ENCODE measurements at regions not wholly inside any gene's neighbourhood (a gene's known extent, or its start where the extent isn't known, plus 50 kb on each side); places are given as distances from the start of the nearest gene placed in this dataset.
"Not testable (repeated sequence)": the region's sequence is repeated elsewhere in the genome, so short reads cannot be mapped to it uniquely, and the experiment has no call there.

GRCh38 chr14:57060276-57060955 lies 208.3 kb downstream of the EXOC5 start:
- DNase-seq = peak; percentile 44

GRCh38 chr14:57058319-57058718 lies 210.4 kb downstream of the EXOC5 start:
- DNase-seq = no peak

DNA sequence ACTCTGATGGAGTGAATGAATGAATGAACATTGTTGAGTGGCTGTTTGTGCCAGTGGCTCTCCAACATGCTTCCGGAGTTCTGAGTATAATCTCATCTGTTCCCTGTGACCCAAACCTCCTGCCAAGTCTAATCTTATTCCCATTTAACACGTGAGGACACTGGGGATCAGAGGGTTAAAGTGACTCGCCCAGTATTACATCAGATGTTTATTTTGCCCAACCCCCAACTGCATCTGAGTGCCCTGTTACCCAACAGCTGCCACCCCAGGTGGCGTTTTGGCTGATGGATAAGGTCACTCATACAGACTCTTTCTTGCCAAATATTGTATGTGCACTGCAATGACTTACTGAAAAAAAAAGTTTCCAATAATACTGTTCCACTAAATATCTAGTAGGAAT lies 210.9 kb downstream of the EXOC5 start:
- DNase-seq = no peak

GRCh38 chr14:57056522-57056921 lies 212.2 kb downstream of the EXOC5 start:
- DNase-seq = not testable (repeated sequence)

DNA sequence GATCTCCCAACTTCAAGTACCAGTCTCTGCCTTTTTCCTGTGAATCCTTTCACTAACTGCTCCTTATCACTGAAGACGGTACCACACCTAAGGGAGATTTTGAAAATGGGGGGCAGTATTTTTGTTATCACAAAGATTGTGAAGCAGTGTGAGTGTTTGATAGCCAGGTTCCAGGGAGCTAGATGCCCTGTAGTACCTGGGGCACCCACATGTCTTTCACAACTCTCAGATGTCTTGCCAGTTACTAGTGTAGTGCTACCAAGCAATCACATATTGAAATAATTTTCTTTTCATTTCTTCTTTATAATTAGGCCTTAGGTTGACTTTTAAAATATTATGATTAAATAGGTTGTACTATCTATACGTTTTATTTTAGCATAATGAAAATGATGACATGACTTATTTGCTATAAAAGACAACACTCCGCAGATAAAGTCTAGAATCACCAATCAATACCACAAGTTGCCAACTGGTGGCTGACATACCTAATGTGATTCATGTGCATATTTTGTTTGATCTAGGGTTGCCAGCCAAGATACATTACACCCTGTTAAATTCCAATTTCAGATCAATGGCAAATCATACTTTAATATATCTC lies 215.9 kb downstream of the EXOC5 start:
- DNase-seq = no peak

DNA sequence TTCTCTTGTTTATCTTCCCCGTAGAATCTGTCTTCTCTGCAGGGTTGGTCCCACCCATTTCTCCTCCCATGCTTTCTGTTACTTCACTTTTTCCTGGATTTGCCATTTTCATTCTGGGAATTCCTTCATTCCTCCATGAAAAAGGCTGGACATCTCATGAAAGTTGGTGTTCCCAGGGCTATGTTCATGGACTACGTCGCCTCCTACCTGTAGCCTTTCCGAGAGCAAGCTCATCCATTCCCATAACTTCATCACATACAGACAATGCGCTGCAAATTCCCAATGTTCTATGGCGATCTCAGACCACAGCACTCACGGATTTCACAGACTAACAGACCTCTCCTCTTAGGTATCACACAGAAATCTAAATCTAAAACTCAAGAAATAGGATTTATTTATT lies 217.1 kb downstream of the EXOC5 start:
- no peak for DNase-seq

- no peak for DNase-seq
Observed at GRCh38 chr14:57049848-57050247, 218.9 kb downstream of the EXOC5 start.

- DNase-seq = no peak
Observed at GRCh38 chr14:57046175-57046574, 222.5 kb downstream of the EXOC5 start.

DNA sequence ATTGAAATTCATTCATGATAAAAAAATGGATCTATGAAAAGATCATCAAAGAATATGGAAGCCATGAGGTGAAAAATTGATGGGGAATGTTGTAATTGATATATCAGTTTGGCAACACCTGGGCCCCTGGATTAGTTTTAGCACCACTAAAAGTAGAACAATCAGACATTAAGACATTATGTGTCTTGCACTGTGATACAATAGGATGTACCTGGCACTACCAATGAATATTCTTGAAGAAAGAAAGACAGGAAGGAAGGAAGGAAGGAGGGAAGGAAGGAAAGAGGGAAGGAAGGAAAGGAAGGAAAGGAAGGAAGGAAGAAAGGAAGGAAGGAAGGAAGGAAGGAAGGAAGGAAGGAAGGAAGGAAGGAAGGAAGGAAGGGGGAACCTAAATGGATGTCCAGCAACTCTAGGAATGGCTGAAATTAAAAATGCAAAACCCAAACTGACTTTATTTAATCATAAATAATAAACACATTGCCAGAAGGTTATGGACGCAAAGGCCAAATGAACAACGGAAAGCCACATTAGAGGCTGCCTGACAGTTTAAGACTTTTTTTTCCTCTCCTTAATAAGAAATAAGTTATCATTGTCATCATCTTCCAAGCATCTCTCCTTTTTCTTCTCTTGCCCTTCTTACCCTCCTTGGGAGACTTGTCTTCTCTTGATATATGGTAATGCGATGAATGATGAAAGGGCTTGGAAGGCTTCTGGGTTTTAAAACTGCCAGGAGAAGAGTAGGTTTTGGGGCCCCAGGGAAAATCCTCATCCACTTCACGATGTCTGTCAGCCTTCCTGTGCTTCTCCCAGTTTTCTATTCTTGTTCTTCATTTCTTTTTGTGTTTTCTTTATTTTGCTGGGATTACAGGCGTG lies 224.4 kb downstream of the EXOC5 start:
- DNase-seq = not testable (repeated sequence)

- no peak for DNase-seq
Observed at GRCh38 chr14:57038689-57039088, 228.4 kb upstream of the OTX2 start.

- no peak for DNase-seq
Observed at GRCh38 chr14:57031474-57031873, 221.2 kb upstream of the OTX2 start.

GRCh38 chr14:57029620-57030253 lies 219.5 kb upstream of the OTX2 start:
- DNase-seq = no peak

GRCh38 chr14:57025456-57025855 lies 215.2 kb upstream of the OTX2 start:
- DNase-seq = no peak

GRCh38 chr14:57022608-57023007 lies 212.3 kb upstream of the OTX2 start:
- DNase-seq = no peak

GRCh38 chr14:57018065-57018464 lies 207.8 kb upstream of the OTX2 start:
- no peak for DNase-seq

GRCh38 chr14:57013987-57014386 lies 203.7 kb upstream of the OTX2 start:
- no peak for DNase-seq

DNA sequence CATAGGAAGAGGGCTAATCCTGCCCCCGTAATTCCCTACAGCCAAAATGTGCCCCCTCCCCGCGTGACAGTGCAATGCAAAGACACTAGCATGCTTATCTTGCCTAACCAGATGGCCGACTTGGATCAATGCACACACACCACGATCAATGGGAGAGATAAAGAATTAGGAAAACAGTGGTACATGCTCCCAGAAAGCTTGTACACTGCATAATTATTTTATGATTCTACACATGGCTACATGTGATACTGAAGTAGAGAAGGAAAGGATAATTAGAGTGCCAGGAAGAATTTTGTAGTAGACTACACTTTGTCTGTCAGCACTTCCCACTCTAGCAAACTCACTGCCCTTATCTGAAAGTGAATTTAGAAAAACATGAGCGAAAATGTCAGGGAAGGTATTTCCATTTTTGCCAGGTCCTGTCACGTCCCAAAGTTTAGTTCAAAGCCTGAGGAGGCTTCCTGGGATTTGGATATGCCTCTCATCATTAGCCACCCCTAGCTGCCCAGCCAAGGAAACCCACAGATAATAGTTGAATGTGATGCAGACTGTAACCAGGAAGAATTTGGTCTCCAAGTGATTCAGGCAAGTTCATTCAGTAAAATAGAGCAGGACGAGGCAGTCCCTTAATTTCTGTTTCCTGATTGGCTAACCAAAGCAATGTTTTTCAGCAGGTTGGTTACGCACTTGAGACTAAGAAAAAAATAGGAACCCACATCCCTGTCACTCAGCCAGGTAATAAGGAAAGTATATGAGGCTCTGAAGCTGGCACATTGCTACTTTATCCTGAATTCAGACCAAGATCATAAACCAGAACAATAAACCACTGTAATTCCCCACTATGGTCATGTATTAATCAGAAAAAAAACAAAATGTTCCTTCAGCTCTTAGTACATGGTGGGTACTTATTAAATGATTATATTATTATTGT lies 199.6 kb upstream of the OTX2 start:
- no peak for DNase-seq

DNA sequence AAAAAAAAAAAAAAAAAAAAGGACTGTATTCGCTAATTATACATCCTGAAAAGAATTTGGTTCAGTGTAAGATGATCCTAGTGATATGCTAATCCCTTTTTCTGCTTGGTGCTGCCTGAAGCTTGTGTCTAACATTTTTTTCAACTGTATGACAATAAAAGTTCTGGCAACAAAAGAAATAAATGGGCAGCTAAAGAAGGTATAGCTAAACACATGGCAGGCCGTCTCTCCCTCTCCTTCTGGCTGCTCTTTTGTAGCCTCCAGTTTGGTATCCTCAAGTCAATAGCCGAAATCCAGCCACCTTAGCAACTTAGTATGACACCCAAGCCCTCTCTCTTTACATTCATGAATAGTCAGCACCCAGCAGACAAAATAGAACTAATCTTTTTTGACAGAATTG lies 198.3 kb upstream of the OTX2 start:
- DNase-seq = no peak

GRCh38 chr14:56998728-56999127 lies 188.4 kb upstream of the OTX2 start:
- no peak for DNase-seq

- no peak for DNase-seq
Observed at GRCh38 chr14:56996721-56997399, 186.6 kb upstream of the OTX2 start.

DNA sequence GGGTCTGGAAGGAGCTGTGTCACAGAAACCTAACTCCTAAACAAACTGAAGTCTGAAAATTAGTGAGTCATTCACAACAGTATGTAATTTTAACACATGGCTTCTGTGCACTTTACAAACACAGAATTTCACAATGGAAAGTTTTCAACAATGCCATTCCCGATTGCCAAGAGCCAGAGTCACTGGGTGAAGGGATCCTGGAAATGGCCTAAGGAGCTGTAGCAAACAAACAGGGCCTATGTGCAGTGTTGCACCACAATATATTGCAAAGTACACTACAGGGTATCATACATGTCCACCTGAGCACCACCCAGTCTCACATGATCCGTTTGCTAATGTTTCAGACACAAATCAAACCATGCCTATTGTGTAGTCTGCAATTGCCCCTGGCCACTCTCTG lies 184.7 kb upstream of the OTX2 start:
- no peak for DNase-seq

DNA sequence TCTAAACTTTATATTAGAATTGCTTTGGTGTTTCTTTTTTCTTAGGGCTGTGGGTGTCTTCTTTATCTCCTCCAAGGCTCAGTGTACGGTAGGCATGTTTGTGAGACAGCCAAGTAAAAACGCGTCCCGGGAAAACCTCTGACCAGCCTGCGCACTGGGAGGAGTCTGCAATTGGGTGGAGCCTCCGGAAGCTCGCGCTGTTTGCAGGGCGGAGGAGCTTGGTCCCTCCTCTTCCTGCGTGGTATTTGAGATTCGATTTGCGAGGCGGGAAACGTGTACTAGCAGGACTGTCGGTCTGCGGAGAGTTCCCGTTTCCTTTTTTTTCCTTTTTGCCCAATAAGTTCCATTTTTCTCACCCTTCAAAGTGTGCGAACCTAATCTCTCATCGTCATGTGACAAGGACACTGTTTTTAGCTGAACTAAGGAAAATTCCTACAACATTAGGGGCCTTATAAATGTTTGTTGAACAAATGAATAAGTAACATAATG lies 182.1 kb upstream of the OTX2 start:
- no peak for DNase-seq

Measured in activated naive CD4-positive, alpha-beta T cell treated with anti-CD3 and anti-CD28 coated beads, Interleukin-2, amount 50 U/mL, for 16 hours (primary cell).